ENCODE measurements at regions not wholly inside any gene's neighbourhood (a gene's known extent, or its start where the extent isn't known, plus 50 kb on each side); places are given as distances from the start of the nearest gene placed in this dataset.

DNA sequence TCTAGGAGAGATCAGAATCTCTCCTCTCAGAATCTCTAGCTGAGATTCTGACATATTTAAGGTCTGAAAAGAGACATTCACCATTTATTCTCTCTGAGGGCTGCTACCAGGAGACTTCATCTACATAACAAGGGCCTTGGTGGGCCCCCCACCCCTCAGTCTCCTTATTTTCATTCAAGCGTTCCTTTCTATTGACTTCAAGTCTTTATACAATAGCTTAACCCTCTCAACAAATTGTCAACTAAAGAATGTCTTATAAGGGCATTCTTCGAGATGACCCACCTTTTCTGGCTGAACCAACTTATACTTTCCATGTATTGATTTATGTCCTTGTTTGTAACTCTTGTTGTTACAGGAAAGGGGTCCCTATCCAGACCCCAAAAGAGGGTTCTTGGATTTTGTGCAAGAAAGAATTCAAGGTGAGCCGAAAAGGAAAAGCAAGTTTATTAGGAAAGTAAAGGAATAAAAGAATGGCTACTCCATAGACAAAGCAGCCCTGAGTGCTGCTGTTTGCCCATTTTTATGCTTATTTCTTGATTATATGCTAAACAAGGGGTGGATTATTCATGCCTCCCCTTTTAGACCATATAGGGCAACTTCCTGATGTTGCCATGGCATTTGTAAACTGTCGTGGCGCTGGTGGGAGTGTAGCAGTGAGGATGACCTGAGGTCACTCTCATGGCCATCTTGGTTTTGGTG lies 209.5 kb upstream of the ALCAM start:
- CTCF ChIA-PET = no interaction called here
- Mint-ChIP-seq H3K4me1 (no peaks in the 10 kb centered on the region), H3K4me3 (no peak overlapping the region), H3K27ac (no peak overlapping the region), H3K36me3 (ENCODE audit: low read depth) (no peaks in the 10 kb centered on the region), H3K27me3 (peaks cover 2% of the 10 kb centered on the region), H3K9me3 (ENCODE audit: low read depth) (no peaks in the 10 kb centered on the region)
- DNase-seq (no peak), ATAC-seq (no peak)
- intact Hi-C loops (cut with DNase I, micrococcal nuclease) = no loop called here
- POLR2A ChIA-PET = no interaction called here

DNA sequence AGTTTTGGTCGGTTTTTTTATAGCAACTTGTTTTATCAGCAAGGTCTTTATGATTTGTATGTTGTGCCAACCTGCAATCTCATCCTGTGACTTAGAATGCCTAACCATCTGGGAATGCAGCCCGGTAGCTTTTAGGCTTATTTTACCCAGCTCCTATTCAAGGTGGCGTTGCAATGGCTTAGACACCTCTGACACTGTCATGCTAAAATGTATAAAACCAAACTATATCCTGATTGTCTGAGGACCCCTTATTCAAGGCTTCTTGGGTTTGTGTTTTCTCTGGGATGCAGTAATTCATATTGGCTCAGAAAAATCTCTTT lies 209.0 kb upstream of the ALCAM start:
- H3K4me3 Mint-ChIP-seq = no peak overlapping the region
- H3K27ac Mint-ChIP-seq = no peak overlapping the region
- H3K4me1 Mint-ChIP-seq = no peaks in the 10 kb centered on the region
- peaks cover 2% of the 10 kb centered on the region for H3K27me3 Mint-ChIP-seq
- ATAC-seq (no peak), DNase-seq (no peak)
- H3K36me3 Mint-ChIP-seq (ENCODE audit: low read depth) = no peaks in the 10 kb centered on the region
- ChIA-PET CTCF (no interaction called here), POLR2A (no interaction called here)
- H3K9me3 Mint-ChIP-seq (ENCODE audit: low read depth) = no peaks in the 10 kb centered on the region
- intact Hi-C loops (cut with DNase I, micrococcal nuclease) = no loop called here

DNA sequence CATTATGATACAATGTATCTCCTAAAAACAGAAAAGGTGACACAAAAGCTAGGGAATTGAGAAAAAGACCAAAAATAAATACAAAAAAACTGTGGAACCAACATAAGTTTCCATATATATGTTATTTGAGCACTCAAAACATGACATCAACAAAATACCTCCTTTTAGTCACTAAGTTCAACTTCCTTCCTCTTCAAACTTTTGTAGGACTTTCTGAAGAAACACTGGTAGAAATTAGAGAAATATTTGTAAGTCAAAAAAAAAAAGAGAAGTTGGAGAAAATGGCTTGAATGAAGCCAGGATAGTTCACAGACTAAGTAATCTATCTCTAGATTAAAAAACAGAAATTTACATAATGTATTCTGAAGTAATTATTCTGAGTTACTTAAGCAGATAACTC lies 208.4 kb upstream of the ALCAM start:
- Mint-ChIP-seq H3K27ac (no peak overlapping the region), H3K9me3 (ENCODE audit: low read depth) (no peaks in the 10 kb centered on the region), H3K4me1 (no peaks in the 10 kb centered on the region), H3K27me3 (peaks cover 2% of the 10 kb centered on the region), H3K36me3 (ENCODE audit: low read depth) (no peaks in the 10 kb centered on the region), H3K4me3 (no peak overlapping the region)
- CTCF ChIA-PET = no interaction called here
- intact Hi-C loops (cut with DNase I, micrococcal nuclease) = no loop called here
- ATAC-seq = no peak
- POLR2A ChIA-PET = no interaction called here
- DNase-seq = no peak

DNA sequence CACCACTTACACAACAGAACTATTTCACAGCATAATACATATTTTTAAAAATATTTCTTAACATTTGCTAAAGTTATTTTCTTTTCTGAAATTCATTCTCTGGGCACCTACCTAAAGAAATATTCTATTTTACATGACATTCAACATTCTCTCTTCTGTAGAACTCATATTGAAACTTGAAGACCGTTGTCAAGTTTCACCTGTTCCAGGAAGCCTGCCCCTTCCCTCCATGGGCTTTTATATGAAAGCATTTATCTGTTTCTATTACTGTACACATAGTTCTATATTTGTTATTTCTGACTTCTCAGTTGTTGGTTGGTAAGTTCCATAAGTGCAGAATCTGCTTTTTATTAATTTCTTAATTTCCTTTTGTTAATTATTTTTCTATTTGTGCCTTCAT lies 204.3 kb upstream of the ALCAM start:
- no peak for DNase-seq
- Mint-ChIP-seq H3K36me3 (ENCODE audit: low read depth) (no peaks in the 10 kb centered on the region), H3K9me3 (ENCODE audit: low read depth) (no peaks in the 10 kb centered on the region), H3K27ac (no peak overlapping the region), H3K27me3 (no peaks in the 10 kb centered on the region), H3K4me3 (no peak overlapping the region), H3K4me1 (no peaks in the 10 kb centered on the region)
- intact Hi-C loops (cut with DNase I, micrococcal nuclease) = no loop called here
- POLR2A ChIA-PET = no interaction called here
- CTCF ChIA-PET = interaction anchor here (0.6 kb wide), 1 partner anchor 11 kb away, joined by 3 read pairs; no protein-coding TSS in a partner anchor
- ATAC-seq = no peak

DNA sequence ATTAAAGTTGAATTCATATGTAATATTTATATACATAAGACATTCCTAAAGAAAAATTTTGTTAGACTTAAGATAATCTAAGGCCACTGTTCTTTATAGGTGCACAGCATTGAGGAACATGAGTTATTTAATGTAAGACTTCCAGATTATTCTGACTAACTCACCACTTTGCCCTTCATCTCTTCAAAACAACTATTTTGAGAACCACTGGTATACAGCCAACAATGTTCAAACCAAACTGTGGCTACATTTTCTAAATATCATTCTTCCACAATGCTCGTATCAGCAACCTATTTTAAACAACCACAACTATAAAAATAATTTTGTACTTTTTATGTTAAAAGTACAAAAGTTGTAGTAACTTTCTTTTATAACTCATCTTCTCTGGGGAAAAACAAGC lies 199.8 kb upstream of the ALCAM start:
- no peak overlapping the region for H3K4me3 Mint-ChIP-seq
- H3K9me3 Mint-ChIP-seq (ENCODE audit: low read depth) = no peaks in the 10 kb centered on the region
- H3K36me3 Mint-ChIP-seq (ENCODE audit: low read depth) = no peaks in the 10 kb centered on the region
- ChIA-PET POLR2A (no interaction called here), CTCF (no interaction called here)
- DNase-seq = no peak
- no peaks in the 10 kb centered on the region for H3K27me3 Mint-ChIP-seq
- no peaks in the 10 kb centered on the region for H3K4me1 Mint-ChIP-seq
- ATAC-seq = no peak
- H3K27ac Mint-ChIP-seq = no peak overlapping the region
- intact Hi-C loops (cut with DNase I, micrococcal nuclease) = no loop called here

DNA sequence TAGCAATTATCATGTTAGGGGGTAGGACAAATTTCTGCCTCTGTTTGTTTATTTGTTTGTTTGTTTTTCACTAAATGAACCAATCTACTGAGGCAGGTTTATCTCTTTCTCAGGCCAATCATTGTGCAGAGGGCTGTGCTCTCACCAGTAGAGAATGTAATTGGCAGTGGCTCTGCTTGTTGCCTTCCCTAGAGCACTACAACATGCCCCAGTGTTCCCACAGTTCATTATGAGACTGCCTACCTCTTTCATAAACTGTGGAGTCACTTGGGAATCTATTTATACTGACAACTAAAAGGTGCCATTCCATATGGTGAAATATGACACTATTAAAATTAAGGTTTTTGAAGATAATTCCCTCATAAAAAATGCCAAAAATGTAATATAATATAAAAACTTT lies 196.3 kb upstream of the ALCAM start:
- no peak overlapping the region for H3K27ac Mint-ChIP-seq
- no peak for ATAC-seq
- intact Hi-C loops (cut with DNase I, micrococcal nuclease) = no loop called here
- H3K4me1 Mint-ChIP-seq = no peaks in the 10 kb centered on the region
- H3K9me3 Mint-ChIP-seq (ENCODE audit: low read depth) = no peaks in the 10 kb centered on the region
- H3K27me3 Mint-ChIP-seq = no peaks in the 10 kb centered on the region
- ChIA-PET CTCF (no interaction called here), POLR2A (no interaction called here)
- no peak overlapping the region for H3K4me3 Mint-ChIP-seq
- DNase-seq = no peak
- H3K36me3 Mint-ChIP-seq (ENCODE audit: low read depth) = no peaks in the 10 kb centered on the region

DNA sequence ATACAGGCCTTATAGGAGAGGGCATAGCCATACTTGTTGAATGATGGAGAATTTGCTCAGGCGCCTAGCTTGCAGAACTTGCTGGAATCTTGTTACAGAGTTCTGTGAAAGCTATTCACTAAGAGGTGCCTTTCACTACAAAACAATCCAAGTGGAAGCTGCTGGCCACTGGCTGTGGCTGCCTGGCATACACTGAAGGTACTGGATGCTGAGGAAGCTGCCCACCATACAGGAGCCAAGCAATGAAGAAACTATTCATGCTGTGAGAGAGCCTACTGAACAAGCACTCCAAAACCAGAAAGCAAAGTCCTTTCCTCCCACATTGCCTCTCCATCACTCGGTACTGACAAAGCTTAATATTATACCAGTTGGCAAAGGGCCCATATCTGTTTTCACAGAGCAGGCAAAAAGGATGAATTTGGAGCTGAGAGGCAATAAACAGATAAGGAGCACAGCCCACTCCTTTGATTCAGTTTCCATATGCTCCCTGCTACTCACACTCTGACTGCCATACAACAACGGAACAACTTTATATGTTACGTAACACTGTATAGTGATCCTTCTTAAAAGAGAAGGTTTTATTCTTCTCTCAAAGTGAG lies 192.6 kb upstream of the ALCAM start:
- intact Hi-C loops (cut with DNase I, micrococcal nuclease) = no loop called here
- DNase-seq = no peak
- Mint-ChIP-seq H3K27me3 (no peaks in the 10 kb centered on the region), H3K4me1 (no peaks in the 10 kb centered on the region), H3K9me3 (ENCODE audit: low read depth) (no peaks in the 10 kb centered on the region), H3K4me3 (no peak overlapping the region), H3K27ac (no peak overlapping the region), H3K36me3 (ENCODE audit: low read depth) (no peaks in the 10 kb centered on the region)
- ATAC-seq = no peak
- ChIA-PET CTCF (interaction anchor here (0.8 to 0.9 kb wide), 2 partner anchors 21 to 223 kb away, joined by 3 to 4 read pairs; no protein-coding TSS in a partner anchor), POLR2A (no interaction called here)

DNA sequence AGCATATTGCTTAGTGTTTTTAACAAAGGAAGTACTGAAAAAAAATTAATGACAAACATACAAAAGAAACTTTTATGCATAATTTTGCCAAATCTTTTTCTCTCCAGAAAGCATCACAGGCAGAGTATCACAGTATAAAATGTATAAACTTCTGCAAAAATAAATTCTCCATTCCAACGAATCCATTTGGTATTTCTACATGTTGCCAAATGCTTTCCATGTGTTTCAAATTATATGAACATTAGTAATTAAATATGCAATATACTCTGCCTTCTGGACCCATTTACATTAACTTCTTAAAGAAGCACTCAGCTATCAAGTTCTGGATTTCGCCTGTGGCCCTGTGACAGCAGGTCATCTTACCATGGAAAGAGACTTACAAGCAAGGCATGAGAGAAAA lies 189.1 kb upstream of the ALCAM start:
- Mint-ChIP-seq H3K4me1 (no peaks in the 10 kb centered on the region), H3K27ac (no peak overlapping the region), H3K36me3 (ENCODE audit: low read depth) (no peaks in the 10 kb centered on the region), H3K9me3 (ENCODE audit: low read depth) (no peaks in the 10 kb centered on the region), H3K27me3 (no peaks in the 10 kb centered on the region), H3K4me3 (no peak overlapping the region)
- intact Hi-C loops (cut with DNase I, micrococcal nuclease) = no loop called here
- DNase-seq (no peak), ATAC-seq (no peak)
- CTCF ChIA-PET = interaction anchor here (1.0 kb wide), 1 partner anchor 348 kb away, joined by 4 read pairs; no protein-coding TSS in a partner anchor
- POLR2A ChIA-PET = no interaction called here

DNA sequence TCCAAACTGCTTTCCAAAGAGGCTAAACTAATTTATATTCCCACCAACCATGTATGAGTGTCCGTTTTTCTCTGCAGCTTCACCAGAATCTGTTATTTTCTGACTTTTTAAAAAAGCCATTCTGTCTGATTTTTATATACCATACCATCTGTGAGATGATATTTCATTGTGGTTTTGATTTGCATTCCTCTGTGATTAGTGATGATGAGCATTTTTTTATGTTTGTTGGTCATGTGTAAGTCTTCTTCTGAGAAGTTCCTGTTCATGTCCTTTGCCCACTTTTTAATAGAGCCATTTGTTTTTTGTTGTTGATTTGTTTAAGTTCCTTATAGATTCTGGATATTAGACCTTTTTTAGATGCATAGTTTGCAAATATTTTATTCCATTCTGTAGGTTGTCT lies 179.4 kb upstream of the ALCAM start:
- CTCF ChIA-PET = no interaction called here

DNA sequence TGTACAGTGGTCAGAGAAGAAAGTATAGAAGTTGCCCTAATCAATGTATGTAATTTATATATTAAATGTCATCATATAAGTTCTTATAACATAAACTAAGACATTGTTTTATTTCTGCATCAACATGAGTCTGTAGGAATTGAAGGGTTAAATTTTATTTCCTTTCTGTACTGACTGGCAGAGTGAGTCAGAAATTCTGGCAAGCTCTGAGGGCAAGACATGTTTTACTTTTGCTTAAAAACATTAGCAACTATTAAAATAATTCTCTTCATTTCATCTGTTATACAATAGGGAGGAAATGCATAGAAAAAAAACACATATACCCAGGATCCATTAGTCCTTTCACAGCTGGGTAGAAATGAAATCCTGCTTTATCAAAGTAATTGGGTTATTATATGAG lies 171.4 kb upstream of the ALCAM start:
- CTCF ChIA-PET = interaction anchor here (1.1 kb wide), 1 partner anchor 21 kb away, joined by 4 read pairs; no protein-coding TSS in a partner anchor
- Mint-ChIP-seq H3K4me1 (no peaks in the 10 kb centered on the region), H3K27ac (no peak overlapping the region), H3K4me3 (no peak overlapping the region), H3K36me3 (ENCODE audit: low read depth) (no peaks in the 10 kb centered on the region), H3K27me3 (no peaks in the 10 kb centered on the region), H3K9me3 (ENCODE audit: low read depth) (no peaks in the 10 kb centered on the region)
- ATAC-seq = no peak
- no peak for DNase-seq
- POLR2A ChIA-PET = no interaction called here
- intact Hi-C loops (cut with DNase I, micrococcal nuclease) = no loop called here

More for the DNA sequence above, 179.4 kb upstream of the ALCAM start:
- POLR2A ChIA-PET = no interaction called here
- H3K4me1 Mint-ChIP-seq = no peaks in the 10 kb centered on the region
- H3K27me3 Mint-ChIP-seq = peaks cover 3% of the 10 kb centered on the region
- H3K4me3 Mint-ChIP-seq = no peak overlapping the region
- intact Hi-C loops (cut with DNase I, micrococcal nuclease) = no loop called here
- no peak overlapping the region for H3K27ac Mint-ChIP-seq
- H3K36me3 Mint-ChIP-seq (ENCODE audit: low read depth) = no peaks in the 10 kb centered on the region
- ATAC-seq (no peak), DNase-seq (no peak)
- H3K9me3 Mint-ChIP-seq (ENCODE audit: low read depth) = peaks cover 3% of the 10 kb centered on the region

DNA sequence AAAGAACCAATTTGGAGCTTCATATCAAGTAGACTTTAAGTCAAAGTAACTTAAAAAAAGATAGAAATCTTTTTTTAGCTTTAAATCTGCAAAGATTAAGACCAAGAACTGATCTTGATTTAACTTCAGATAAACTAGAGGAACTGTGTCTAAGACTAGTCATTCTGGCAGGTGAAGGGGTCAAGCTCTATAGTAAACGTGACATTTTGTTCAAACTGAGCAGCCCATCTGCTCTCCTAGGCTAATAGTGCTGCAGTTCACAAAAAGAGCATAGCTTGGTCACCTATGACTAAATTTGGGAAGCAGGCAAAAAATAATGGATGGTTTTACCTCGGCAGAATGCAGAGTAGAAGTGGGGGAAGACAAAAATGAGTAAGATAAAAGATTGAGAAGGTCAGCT lies 168.8 kb upstream of the ALCAM start:
- CTCF ChIA-PET = no interaction called here
- POLR2A ChIA-PET = no interaction called here
- H3K9me3 Mint-ChIP-seq (ENCODE audit: low read depth) = no peaks in the 10 kb centered on the region
- H3K27ac Mint-ChIP-seq = no peak overlapping the region
- DNase-seq (no peak), ATAC-seq (no peak)
- no peak overlapping the region for H3K4me3 Mint-ChIP-seq
- H3K36me3 Mint-ChIP-seq (ENCODE audit: low read depth) = no peaks in the 10 kb centered on the region
- H3K4me1 Mint-ChIP-seq = no peaks in the 10 kb centered on the region
- intact Hi-C loops (cut with DNase I, micrococcal nuclease) = no loop called here
- no peaks in the 10 kb centered on the region for H3K27me3 Mint-ChIP-seq

DNA sequence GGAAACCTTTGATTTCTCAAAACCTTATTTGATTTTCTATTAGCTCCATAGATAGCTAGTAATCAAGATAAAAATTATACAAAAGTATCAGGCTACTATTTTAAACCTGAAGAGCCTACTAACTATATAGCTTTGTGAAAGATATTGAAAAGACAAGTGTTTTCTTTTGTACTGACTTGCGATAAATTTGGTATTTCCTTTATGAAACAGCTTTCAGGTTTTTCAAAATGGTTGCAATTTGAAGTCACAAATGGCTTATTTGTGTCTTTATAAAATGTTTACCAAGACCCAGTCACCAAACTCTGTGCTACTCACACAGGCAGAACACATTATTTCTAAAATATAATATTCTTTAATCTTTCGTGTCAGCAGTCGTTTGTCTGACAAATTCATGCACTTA lies 167.5 kb upstream of the ALCAM start:
- ChIA-PET POLR2A (interaction anchor here (0.6 kb wide), 1 partner anchor 144 kb away, joined by 3 read pairs; no protein-coding TSS in a partner anchor), CTCF (no interaction called here)
- intact Hi-C loops (cut with DNase I, micrococcal nuclease) = no loop called here
- no peaks in the 10 kb centered on the region for H3K4me1 Mint-ChIP-seq
- no peak overlapping the region for H3K4me3 Mint-ChIP-seq
- DNase-seq (no peak), ATAC-seq (no peak)
- H3K36me3 Mint-ChIP-seq (ENCODE audit: low read depth) = no peaks in the 10 kb centered on the region
- H3K27ac Mint-ChIP-seq = no peak overlapping the region
- peaks cover 2% of the 10 kb centered on the region for H3K9me3 Mint-ChIP-seq (ENCODE audit: low read depth)
- H3K27me3 Mint-ChIP-seq = no peaks in the 10 kb centered on the region
